DMS53 treated with DMSO at 0.1 percent for 48 hours (cell line): ENCODE measurements at regions not wholly inside any gene's neighbourhood (a gene's known extent, or its start where the extent isn't known, plus 50 kb on each side); places are given as distances from the start of the nearest gene placed in this dataset.
"Not testable (repeated sequence)": the region's sequence is repeated elsewhere in the genome, so short reads cannot be mapped to it uniquely, and the experiment has no call there.

ENCODE experiments used
- DNase-seq: peaks from one replicate; lab custom pipeline; 2025; ENCODE audit not compliant: unreplicated experiment; lab: John Stamatoyannopoulos, UW

GRCh38 chr16:88227026-88227721, 155.6 kb upstream of the ZNF469 start:
- not testable (repeated sequence) for DNase-seq

GRCh38 chr16:88227722-88228482, 154.9 kb upstream of the ZNF469 start:
- DNase-seq, result not testable (repeated sequence)

- not testable (repeated sequence) for DNase-seq
These were observed 154.0 kb upstream of the ZNF469 start for GRCh38 chr16:88228751-88229150.

GRCh38 chr16:88229710-88230109, 153.0 kb upstream of the ZNF469 start:
- not testable (repeated sequence) for DNase-seq

GRCh38 chr16:88230276-88230966, 152.3 kb upstream of the ZNF469 start:
- not testable (repeated sequence) for DNase-seq

GRCh38 chr16:88230967-88231615, 151.7 kb upstream of the ZNF469 start:
- not testable (repeated sequence) for DNase-seq

- DNase-seq, result not testable (repeated sequence)
These were observed 150.9 kb upstream of the ZNF469 start for GRCh38 chr16:88231839-88232238.

GRCh38 chr16:88232401-88233258, 150.1 kb upstream of the ZNF469 start:
- DNase-seq, result not testable (repeated sequence)

GRCh38 chr16:88233621-88234420, 148.9 kb upstream of the ZNF469 start:
- DNase-seq, result not testable (repeated sequence)

GRCh38 chr16:88234421-88235271, 148.1 kb upstream of the ZNF469 start:
- DNase-seq, result not testable (repeated sequence)

- DNase-seq, result not testable (repeated sequence)
These were observed 147.1 kb upstream of the ZNF469 start for GRCh38 chr16:88235691-88236090.

GRCh38 chr16:88236229-88236628, 146.5 kb upstream of the ZNF469 start:
- DNase-seq, result not testable (repeated sequence)

GRCh38 chr16:88237314-88237713, 145.4 kb upstream of the ZNF469 start:
- DNase-seq, result not testable (repeated sequence)

GRCh38 chr16:88237761-88238415, 144.9 kb upstream of the ZNF469 start:
- not testable (repeated sequence) for DNase-seq

- not testable (repeated sequence) for DNase-seq
These were observed 144.0 kb upstream of the ZNF469 start for GRCh38 chr16:88238732-88239274.

GRCh38 chr16:88240118-88240517, 142.6 kb upstream of the ZNF469 start:
- not testable (repeated sequence) for DNase-seq

- not testable (repeated sequence) for DNase-seq
These were observed 142.0 kb upstream of the ZNF469 start for GRCh38 chr16:88240776-88241175.
